H1 (cell line): ENCODE measurements at regions not wholly inside any gene's neighbourhood (a gene's known extent, or its start where the extent isn't known, plus 50 kb on each side); places are given as distances from the start of the nearest gene placed in this dataset.

ENCODE experiments used
- BRCA1 ChIP-seq: IDR thresholded peaks from 2 replicates; pipeline ENCODE4 v1.6.1; 2012; ENCODE audit warnings: low read depth, low read length, improper control_type of control experiment
- EP300 ChIP-seq, 2 experiments: IDR thresholded peaks; 1 replicate in 1 of 2; 2 replicates in 1 of 2; pipeline ENCODE4 v1.6.1; 2011 to 2012; ENCODE audit warnings: low read depth in 2 of 2, low read length in 2 of 2, mild to moderate bottlenecking in 2 of 2, borderline replicate concordance in 1 of 2, inconsistent platforms in 1 of 2, moderate library complexity in 1 of 2
- HDAC2 ChIP-seq, 2 experiments: fragments of 300-600 bp in 1 of 2; sonication (generic) in 1 of 2; IDR thresholded peaks; 2 replicates each; pipeline ENCODE4 v1.6.1; 2011 to 2012; ENCODE audit warnings: low read depth in 2 of 2, low read length in 2 of 2, mild to moderate bottlenecking in 2 of 2, moderate library complexity in 2 of 2, borderline replicate concordance in 1 of 2, inconsistent platforms in 1 of 2
- JUND ChIP-seq: IDR thresholded peaks from 2 replicates; pipeline ENCODE4 v1.6.1; 2011; ENCODE audit warnings: mild to moderate bottlenecking, improper control_type of control experiment, low read length
- POLR2AphosphoS5 ChIP-seq: IDR thresholded peaks from 2 replicates; pipeline ENCODE4 v1.6.1; 2011; ENCODE audit warnings: low read depth, low read length
- RNF2 ChIP-seq: fragments of 200-900, 300-1000 bp; sonication (generic); IDR thresholded peaks from 2 replicates; pipeline ENCODE4 v1.7.1; 2016; ENCODE audit warnings: borderline replicate concordance, low read depth, mild to moderate bottlenecking, antibody characterized with exemption, low read length; ENCODE audit not compliant: poor library complexity, severe bottlenecking; ENCODE audit errors: missing control alignments
- RXRA ChIP-seq: IDR thresholded peaks from 2 replicates; pipeline ENCODE4 v1.6.1; 2011; ENCODE audit warnings: low read depth, mild to moderate bottlenecking, low read length, moderate library complexity; ENCODE audit not compliant: insufficient read depth
- SRF ChIP-seq: IDR thresholded peaks from 2 replicates; pipeline ENCODE4 v1.6.1; 2011; ENCODE audit warnings: mild to moderate bottlenecking, low read depth, low read length, moderate library complexity
- TAF1 ChIP-seq: IDR thresholded peaks from 2 replicates; pipeline ENCODE4 v1.6.1; 2011; ENCODE audit warnings: mild to moderate bottlenecking, low read depth, low read length
- TCF12 ChIP-seq: IDR thresholded peaks from 2 replicates; pipeline ENCODE4 v1.6.1; 2011; ENCODE audit warnings: low read depth, mild to moderate bottlenecking, low read length
- TF ChIP-seq, protein P1 (sequence below), 3 experiments: IDR thresholded peaks; 1 replicate in 2 of 3; 2 replicates in 1 of 3; pipeline versions ENCODE4 v1.5.1 to v1.6.1; 2011; ENCODE audit warnings: low read length in 3 of 3, mild to moderate bottlenecking in 3 of 3, inconsistent platforms in 2 of 3, low read depth in 1 of 3, moderate library complexity in 1 of 3; ENCODE audit not compliant: insufficient read depth in 1 of 3; ENCODE audit errors: control extremely low read depth in 1 of 3

DNA sequence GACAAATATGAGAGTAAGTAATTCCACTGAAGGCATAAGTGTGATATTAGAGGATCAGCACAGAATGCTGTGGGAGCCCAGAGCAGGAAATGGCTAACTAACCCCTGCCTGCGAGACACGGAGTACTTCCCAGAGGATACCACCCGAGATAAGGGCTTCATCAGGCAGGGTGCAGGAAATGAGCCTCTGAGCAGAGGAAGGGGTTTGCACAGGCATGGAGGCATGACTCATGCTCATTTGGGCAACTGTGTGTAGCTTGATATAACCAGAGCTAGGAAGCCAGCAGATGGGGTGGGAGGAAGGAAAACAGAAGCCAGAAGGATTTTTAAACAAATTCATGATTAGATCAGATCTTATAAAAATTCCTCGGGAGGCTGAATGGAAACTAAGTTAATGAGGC, 70.0 kb upstream of the TSPAN5 start:
- TF ChIP-seq, protein P1, sequence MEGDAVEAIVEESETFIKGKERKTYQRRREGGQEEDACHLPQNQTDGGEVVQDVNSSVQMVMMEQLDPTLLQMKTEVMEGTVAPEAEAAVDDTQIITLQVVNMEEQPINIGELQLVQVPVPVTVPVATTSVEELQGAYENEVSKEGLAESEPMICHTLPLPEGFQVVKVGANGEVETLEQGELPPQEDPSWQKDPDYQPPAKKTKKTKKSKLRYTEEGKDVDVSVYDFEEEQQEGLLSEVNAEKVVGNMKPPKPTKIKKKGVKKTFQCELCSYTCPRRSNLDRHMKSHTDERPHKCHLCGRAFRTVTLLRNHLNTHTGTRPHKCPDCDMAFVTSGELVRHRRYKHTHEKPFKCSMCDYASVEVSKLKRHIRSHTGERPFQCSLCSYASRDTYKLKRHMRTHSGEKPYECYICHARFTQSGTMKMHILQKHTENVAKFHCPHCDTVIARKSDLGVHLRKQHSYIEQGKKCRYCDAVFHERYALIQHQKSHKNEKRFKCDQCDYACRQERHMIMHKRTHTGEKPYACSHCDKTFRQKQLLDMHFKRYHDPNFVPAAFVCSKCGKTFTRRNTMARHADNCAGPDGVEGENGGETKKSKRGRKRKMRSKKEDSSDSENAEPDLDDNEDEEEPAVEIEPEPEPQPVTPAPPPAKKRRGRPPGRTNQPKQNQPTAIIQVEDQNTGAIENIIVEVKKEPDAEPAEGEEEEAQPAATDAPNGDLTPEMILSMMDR (IDR thresholded peaks at IDR 0.05; ENCODE audit: control extremely low read depth in 1 of 3, insufficient read depth in 1 of 3, low read depth in 1 of 3, low read length in 3 of 3), result no peak
- no peak for TF ChIP-seq RXRA
- TF ChIP-seq HDAC2 (IDR thresholded peaks at IDR 0.05; ENCODE audit: borderline replicate concordance in 1 of 2, low read depth in 2 of 2, low read length in 2 of 2), result no peak
- TF ChIP-seq SRF, result no peak
- TF ChIP-seq JUND, result no peak
- TF ChIP-seq POLR2AphosphoS5, result no peak
- no peak for TF ChIP-seq TAF1
- TF ChIP-seq RNF2, result no peak
- TF ChIP-seq BRCA1, result no peak
- no peak for TF ChIP-seq TCF12
- no peak for TF ChIP-seq EP300 (IDR thresholded peaks at IDR 0.05; ENCODE audit: borderline replicate concordance in 1 of 2, low read depth in 2 of 2, low read length in 2 of 2)
